NCI-H2107 (cell line): ENCODE measurements at regions not wholly inside any gene's neighbourhood (a gene's known extent, or its start where the extent isn't known, plus 50 kb on each side); places are given as distances from the start of the nearest gene placed in this dataset.
"Not testable (repeated sequence)": the region's sequence is repeated elsewhere in the genome, so short reads cannot be mapped to it uniquely, and the experiment has no call there.

Experiments
- DNase-seq: peaks from one replicate; lab custom pipeline; 2025; lab: John Stamatoyannopoulos, UW

DNA sequence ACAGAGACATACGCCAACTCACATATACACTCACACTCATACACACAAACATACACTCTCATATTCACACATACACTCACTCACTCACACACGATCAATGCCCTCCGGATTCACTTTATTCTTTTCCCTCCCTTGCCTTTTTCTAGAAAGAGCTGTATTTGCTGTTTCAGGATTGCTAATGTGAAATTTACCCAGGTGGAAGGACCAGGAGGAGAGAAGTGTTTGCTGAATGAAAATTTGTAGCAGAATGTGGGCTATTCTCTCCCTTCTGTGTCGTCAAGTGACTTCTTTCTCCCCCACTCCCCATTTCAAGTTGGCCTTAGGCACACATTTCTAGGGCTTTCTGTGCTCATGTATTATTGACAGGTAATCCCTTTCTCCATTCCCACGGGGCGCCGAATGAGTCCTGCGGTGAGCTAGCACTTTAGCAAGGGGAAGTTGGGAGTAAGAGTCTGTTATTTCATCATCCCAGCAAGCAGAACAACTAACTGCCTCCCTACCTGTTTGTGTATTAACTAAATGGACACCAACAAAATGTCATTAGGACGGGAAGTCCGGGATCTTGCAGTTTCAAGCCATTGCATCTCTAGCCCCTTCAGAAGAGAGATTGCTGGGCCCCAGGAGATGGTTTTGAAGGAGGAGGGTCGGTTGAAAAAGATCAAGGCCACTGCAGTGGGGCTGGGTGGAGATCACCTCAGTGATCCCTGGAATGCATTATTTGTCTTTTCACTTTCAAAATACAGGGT lies 97.1 kb upstream of the TAF11L2 start:
- peak; percentile 10 for DNase-seq

- DNase-seq = no peak
Measured at GRCh38 chr5:17401470-17402288, 96.4 kb upstream of the TAF11L2 start.

DNA sequence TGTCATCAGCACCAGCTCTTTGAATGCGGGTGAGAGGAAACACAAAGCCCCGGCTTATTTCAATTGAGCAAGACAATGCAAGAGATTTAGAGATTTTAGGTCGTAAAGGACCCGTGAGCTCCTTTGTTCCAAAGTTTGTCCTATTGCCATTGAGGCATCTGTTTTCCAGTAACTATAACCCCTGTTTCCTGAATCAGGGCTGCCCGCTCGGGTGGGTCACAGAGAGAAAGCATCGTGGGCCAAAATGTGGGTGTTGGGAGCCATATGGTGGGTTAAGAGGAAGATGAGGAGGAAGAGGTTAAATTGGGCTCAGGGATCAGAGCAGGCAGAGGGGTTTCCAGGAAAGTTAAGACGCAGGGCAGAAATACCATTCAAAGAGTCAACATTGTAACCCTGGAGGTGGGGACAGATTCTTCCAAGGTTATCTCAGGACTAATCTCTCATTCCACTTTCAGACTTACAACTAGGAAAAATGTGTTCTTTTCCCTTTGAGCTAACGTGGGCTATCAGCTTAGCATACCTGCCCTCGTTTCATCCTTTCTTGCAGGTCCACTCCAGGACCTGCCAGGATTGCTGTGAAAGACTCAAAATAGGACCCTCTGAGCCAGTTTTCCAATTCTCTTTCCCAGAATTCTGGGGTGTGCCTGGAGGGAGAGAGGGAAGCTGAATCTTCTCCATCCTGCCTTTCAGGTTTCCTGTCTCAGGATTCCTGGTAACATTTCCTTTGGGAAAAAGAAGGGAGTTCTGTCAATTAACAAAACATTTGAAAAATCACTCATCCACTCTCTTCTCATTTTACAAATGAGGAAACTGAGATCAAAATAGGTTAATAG lies 95.5 kb upstream of the TAF11L2 start:
- no peak for DNase-seq

DNA sequence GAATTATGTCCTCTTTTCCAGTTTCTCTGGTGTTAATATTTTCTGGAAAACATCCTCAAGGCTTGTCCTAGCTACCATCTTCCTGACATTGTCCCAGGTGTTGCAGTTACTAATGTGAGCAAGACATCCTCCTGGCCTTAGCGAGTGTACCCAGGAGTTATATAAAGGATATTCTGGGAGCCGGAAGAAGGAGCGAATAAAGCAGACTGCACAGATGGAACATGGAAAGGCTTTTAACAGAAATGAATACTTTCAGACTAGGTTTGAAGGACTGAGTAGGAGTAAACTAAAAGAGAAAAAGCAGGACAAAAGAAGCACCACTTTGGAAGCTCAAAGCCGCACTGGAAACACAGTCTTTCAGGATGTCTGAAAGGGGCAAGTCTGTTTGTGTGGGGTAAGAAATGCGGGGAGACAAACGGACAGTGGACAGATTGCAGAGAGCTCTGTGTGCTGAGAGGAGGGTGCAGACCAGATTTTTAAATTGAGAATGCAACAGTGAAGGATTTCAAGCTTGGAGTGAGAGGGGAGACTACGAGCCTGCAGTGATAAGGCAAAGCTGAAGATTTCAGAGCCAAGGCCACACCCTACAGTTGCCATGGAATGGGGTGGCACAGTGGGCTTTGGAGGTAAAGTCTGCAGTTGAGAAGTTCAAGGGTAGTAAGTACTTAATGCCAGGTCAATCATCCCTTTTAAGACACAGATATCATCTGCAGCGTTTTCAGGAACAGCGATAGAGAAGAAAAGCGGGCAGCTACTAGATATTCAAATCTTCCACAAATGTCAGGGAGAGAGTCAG lies 94.1 kb upstream of the TAF11L2 start:
- no peak for DNase-seq

GRCh38 chr5:17405976-17406375 lies 92.1 kb upstream of the TAF11L2 start:
- no peak for DNase-seq

DNA sequence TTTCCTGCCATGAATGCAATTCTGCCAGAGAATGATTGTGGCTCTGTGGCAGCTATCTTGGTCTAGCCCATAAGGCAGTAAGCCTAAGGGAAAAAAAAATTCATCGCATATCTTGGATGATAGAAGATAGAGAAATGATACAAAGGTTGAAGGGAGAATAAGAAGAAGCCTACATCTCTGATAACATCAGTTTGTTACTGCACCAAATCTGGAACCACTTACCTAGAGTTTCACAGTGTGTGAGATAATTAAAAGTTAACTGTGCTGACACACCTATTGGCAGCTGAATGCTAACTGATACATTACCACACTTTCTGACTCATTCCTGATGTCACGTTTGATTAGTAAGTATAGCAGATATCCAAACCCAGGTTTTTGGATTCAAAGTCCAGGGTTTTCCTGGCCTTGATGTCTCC lies 91.6 kb upstream of the TAF11L2 start:
- DNase-seq = no peak

DNA sequence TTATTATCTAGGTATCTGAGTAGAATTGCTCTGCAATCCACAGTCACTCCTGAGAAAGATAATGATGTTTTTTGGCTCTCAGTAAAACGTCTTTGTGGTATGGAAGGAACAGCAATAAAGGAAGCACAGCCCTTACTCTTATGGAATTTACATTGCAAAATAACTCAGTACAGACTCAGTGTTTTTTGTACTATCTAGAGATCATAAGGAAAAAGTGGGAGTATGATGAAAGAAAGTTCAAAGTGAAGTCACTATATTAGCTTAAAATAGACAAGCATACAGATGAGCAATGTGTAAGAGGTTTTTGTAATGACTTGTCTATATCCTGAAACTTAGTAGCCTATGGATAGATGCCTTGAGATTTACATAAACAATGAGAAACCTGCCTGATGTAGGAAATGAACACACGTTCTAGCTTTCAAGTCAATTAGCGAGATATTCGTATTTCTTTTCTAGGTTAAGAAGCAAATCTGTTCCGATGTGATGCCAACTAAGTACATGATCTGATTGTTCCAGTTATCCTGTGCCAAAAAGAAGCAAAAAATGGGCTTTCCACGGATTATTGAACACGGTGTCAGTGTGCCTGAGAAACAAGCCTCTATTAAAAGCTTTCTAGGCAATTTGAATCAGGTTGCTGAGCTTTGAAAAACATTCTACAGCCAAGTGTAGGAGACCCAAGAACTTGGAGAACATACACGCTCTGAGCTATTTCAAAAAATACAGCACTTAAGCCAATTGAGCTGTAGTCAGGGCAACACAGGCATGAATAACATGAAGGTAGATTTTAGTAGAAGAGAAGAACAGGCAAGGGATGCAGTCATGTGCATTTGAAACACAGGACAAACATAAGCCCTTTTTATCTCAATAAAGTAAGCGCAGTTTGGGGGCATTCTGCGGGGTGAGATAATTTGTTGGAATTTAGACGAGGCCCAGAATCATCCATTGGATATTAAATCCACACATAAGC lies 86.3 kb upstream of the TAF11L2 start:
- DNase-seq = no peak

- DNase-seq = no peak
Measured at GRCh38 chr5:17412760-17413671, 85.0 kb upstream of the TAF11L2 start.

DNA sequence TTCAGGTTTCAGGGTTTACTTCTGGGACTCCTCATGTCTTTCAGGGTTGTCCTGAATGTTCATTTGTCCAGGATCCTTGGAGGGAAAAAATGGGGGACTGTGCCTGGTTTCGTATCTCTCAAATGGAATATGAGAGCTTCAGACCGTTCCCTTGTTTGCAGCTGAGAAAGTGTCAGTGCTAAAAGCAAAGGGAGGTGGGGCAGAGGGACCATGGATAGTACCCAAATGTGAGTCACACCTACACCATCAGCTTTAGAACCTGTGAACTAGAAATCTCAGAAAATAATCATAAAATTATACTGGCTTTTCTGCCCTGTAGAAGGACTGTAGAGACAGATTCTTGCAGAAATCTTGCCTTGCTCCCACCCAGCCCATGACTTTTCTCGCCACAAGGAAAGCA lies 84.3 kb upstream of the TAF11L2 start:
- DNase-seq = no peak

GRCh38 chr5:17415321-17415758 lies 82.7 kb upstream of the TAF11L2 start:
- DNase-seq = no peak

GRCh38 chr5:17416374-17416773 lies 81.7 kb upstream of the TAF11L2 start:
- not testable (repeated sequence) for DNase-seq

- DNase-seq = no peak
Measured at GRCh38 chr5:17424674-17425073, 73.4 kb upstream of the TAF11L2 start.

DNA sequence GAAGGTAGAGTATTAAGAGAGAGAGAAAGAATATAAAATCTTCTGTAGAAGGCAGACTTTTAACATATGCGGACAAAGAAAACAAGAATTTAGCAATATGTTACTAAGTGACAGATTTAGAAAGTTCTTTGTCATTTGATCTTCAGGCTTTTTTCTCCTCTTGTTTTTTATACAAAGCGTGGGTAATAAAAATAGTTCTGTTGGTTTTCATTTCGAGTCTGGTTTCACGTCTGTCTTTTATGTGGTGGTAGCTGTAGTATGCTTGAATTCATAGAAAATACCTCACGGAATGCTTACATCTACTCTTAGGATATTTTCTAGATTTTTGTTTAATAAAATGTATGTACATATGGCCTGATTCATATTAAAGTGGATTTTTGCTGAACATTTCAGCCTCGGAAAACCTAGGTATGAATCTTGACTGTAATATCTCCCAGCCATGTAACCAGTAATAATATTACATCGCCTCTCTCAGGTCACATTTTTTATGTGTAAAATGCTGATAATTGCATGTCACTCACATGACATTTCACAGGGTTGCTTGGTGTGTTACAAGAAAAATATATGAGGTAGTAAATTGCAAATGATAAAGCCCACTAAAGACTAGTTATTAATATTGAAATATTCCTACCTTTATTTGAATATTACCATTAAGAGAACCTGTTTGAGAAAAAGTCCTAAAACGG lies 72.5 kb upstream of the TAF11L2 start:
- DNase-seq = no peak

DNA sequence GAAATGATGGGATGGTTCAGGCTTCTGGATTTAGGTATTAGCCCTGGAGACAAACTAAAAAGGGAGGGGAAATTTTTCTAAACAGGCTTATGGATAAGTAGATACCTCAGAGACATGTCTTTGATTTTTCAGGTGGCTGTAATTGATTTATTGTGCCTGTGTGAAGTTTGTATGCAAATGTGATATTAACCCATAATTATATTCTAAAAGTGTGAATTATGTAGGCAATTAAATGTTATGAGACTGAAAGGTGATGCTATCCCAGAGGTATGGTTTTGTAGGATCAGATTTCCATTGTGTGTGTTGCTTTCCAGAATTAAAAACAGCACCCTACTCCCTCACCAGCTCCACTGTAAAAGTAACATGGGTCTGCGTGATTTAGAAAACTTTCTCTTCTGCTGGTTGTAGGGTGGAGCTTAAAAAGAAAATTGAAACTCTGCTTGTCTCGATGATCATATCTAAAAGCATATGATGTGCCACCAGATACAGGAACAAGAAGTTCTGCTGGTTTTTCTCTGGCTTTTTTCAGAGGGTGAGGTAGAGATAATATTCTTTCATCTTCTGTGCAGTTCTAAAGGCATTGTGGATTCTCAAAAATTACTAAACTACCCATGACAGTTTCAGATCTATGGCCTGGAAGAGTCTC lies 71.8 kb upstream of the TAF11L2 start:
- DNase-seq = no peak

DNA sequence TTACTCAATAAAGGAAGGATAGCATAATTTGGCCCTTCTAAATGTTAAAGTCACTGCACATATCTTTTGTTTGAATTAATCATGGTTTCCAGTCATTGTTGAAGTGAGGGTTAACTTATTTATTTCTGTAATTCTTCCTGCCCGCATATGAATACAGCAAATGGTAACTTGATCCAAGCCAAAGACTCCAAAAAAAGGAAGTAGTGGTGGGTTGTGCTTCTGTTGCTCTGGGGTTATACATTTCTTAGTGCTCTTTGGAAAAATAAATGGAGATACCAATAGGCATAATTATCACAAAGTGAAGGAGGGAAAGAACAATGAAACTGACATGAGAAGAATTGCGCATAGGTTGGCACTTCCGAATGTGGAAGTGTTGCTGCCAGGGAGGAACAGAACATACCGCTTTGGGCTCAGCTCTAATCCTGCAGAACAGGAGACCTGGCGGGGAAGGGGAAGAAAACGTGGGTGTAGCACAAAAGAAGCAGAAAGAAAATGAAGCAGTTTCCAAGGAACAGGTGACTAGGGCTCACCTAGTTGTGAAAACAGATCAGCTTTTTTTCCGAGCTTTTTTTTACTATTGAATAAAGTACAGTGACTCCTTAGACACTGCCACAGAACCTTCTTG lies 69.7 kb upstream of the TAF11L2 start:
- DNase-seq = no peak

DNA sequence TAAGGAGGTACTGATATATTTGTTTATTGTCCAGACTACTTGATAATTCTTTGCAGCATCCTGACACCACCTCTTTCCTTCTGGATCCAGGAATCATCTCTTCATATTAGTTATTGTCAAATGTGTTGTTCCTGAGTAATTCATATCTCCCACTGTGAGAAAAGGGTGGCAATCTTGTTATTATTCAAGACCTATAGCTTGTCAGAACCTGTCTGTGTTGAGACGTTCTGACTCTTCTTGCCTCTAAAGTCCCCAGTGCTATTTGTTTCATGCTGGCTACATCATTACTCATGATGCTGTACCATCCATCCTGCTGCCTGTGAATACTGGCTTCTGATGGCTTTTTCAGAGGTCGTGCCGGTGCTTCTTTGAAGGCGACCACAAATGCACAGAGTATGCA lies 68.7 kb upstream of the TAF11L2 start:
- DNase-seq = no peak

DNA sequence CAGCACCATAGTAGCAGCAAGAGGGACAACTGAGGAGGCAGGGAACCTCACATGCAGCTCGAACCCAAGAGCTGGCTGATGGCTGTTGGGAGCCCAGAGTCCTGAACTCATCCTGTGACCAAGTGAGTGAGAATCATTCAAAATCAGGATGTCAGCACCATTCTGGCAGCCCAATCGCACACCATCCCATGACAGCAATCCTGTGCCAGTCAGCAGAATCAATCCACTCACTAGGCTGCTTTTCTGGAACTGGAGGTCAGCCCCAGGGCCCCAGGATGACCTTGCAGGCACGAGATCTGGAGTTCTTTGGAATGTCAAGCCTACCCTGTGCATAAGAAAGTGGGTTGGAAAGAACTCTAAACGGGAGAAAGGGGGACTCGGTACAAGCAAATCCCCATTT lies 67.8 kb upstream of the TAF11L2 start:
- DNase-seq = no peak
